ENCODE measurements at regions not wholly inside any gene's neighbourhood (a gene's known extent, or its start where the extent isn't known, plus 50 kb on each side); places are given as distances from the start of the nearest gene placed in this dataset.

GRCh38 chr15:46420990-46421389 is 786.2 kb downstream of the SQOR start:
- TF ChIP-seq, protein P1, sequence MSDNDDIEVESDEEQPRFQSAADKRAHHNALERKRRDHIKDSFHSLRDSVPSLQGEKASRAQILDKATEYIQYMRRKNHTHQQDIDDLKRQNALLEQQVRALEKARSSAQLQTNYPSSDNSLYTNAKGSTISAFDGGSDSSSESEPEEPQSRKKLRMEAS (IDR thresholded peaks at IDR 0.05; ENCODE audit: low read depth, low read length) = no peak
- TF ChIP-seq CTCF (IDR thresholded peaks at IDR 0.05; ENCODE audit: low read depth, low read length) = no peak
